Activated T-cell treated with anti-CD3 and anti-CD28 coated beads for 4 hours (primary cell): ENCODE measurements at regions not wholly inside any gene's neighbourhood (a gene's known extent, or its start where the extent isn't known, plus 50 kb on each side); places are given as distances from the start of the nearest gene placed in this dataset.
"Not testable (repeated sequence)": the region's sequence is repeated elsewhere in the genome, so short reads cannot be mapped to it uniquely, and the experiment has no call there.

Experiments
- DNase-seq: peaks from one replicate; pipeline ENCODE4 v3.0.0-alpha.2; 2020

DNA sequence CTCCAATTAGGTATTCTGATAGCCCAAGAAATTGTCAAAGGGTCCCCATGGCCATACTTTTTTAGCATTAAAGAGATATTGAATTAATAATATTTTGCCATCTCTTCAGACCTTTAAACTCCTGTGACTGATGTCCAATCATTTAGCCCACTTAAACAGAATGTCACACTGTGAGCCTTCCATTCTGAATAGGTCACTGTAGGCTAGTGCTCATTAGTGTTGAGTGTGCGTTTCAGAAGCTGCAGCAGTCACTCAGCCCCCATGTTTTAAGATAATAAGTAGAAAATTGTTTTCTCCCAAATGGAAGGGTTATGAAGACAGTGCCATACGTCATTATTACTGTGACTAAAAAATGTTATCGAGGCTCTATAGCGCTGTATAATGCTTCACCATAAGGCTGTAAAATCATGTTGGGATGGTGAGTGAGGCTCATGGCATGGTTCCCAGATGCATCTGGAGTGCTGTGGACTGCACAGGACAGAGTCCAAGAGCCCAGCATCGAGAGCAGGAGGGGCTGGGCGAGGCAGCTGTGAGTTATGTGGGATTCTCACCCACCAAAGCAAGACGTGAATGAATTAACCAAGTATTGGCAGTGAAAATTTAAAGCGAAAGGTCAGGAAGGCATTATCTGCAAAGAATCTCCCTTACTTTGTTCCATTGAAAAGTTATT is 2112.9 kb upstream of the WWC1 start:
- DNase-seq: no peak

GRCh38 chr5:166185185-166185584 is 2106.3 kb upstream of the WWC1 start:
- DNase-seq: no peak

- no peak for DNase-seq
Measured at GRCh38 chr5:166188501-166189325, 2102.7 kb upstream of the WWC1 start.

DNA sequence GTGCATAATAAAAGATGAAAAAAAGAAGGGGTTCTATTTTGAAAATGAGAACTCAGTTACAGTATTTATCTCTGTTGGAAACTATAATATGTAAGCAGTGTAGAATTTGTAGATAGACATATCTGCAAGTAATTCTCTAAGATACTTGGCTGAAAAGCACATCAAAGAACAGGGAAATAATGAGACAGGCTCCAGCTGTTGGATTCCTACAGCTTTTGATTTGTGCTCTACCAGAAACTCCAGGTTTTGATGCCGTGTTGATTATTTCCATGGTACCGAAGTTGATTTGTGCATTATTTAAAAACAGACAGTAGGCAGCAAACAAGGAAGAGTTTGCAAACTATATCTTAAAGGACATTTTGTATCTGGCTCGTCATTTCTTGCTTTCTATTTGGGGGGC is 2098.7 kb upstream of the WWC1 start:
- DNase-seq: no peak

DNA sequence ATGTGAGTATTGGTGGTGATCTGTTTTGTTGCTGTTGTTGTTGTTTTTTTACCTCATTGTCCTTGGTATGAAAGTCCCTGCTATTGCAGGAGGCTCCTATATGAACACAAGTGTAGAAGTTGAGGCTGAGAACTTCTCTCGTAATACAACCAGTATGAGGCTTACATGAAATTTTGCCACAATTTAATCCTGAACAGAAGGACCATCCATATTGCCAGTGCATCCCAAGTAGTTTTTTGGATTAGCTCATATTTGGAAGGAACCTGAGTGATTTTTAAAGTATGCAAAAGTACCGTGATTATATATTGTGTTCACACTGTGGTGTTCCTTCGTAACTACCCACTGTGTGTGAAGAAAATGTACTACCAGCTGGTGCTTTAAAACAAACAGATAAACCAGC is 2095.5 kb upstream of the WWC1 start:
- no peak for DNase-seq

GRCh38 chr5:166200532-166200931 is 2090.9 kb upstream of the WWC1 start:
- no peak for DNase-seq

DNA sequence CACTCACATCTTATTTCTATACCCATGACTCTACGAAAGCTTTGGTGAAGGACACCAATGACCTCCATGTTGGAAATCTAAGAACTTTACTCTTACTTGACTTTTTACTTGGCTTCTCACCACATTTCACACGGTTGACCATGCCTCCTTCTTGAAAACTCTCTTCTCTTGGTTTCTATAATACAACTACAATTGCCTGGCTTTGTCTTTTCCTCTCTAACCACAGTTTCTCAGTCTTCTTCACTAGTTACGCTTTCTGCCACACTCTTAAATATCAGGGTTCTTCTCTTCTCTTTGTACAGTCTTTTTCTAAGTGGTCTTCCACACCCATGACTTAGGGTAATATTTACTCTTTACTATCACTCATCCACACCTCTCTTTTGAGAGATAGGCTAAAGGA is 2079.8 kb upstream of the WWC1 start:
- no peak for DNase-seq

DNA sequence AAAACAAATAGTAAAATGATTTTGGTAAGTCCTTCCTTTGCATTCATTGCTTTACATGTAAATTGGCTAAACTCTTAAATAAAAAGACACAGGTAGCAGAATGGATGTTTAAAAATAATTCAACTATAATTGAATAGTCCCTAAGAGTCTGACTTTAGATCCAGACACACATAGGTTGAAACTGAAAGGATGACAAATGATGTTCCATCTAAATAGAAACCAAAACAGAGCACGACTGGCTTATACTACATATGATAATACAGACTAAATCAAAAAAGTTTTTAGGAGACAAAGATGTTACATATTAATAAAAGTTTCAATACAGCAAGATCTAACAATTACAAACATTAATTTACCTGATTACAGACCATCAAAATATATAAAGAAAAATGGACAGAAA is 2055.1 kb upstream of the WWC1 start:
- no peak for DNase-seq

DNA sequence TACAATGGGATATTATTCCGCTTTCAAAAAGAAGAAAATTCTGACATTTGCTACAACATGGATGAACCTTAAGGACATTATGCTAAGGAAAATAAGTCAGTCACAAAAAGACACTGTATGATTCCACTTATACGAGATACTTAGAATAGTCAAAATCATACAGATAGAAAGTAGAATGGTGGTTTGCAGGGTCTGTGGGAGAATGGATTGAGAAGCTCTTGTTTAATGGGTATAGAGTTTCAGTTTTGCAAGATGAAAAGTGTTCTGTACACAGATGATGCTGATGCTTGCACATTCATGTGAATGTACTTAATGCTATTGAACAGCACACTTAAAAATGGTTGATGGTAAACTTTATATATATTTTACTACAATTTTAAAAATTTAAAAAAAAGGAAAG is 2050.7 kb upstream of the WWC1 start:
- no peak for DNase-seq

- no peak for DNase-seq
Measured at GRCh38 chr5:166245556-166245955, 2045.9 kb upstream of the WWC1 start.

DNA sequence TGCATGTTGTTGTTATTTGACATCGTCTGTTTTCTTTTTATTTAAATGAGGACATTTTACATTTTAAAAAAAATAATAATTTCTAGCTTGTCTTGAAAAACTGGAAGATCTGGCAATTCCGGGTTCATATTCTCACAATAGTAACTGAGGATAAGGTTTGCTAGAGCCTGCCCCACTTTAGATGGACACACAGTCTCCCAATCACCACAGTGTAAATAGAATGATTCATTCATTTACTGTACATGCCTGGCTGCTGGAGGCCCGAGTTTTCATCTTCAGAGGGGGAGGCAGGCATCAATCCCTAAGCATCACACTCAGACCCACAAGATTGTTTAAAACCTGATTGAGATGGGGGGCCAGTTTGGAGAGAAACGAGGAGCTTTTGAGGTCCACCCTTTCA is 2039.7 kb upstream of the WWC1 start:
- DNase-seq: no peak

GRCh38 chr5:166257661-166258060 is 2033.8 kb upstream of the WWC1 start:
- no peak for DNase-seq

DNA sequence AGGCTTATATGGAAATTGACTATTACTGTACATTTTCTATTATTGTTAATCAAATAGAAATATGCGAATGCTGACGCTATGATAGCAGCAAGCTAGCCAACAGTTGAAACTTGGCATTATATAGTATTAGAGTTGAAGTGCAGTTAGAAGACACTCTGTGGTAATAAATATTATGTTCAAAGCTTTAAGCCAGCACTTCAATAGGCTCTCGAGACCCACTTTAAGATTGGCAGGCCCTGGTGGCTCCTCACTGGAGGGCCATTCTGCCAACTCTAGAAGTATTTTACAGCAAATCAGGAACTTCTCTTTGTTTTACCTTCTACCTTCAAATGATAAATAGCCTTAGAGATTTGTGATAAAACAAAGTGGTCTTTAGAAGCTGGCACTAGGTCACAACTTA is 2029.0 kb upstream of the WWC1 start:
- DNase-seq: no peak

GRCh38 chr5:166267907-166268306 is 2023.5 kb upstream of the WWC1 start:
- no peak for DNase-seq

GRCh38 chr5:166270712-166271111 is 2020.7 kb upstream of the WWC1 start:
- no peak for DNase-seq

DNA sequence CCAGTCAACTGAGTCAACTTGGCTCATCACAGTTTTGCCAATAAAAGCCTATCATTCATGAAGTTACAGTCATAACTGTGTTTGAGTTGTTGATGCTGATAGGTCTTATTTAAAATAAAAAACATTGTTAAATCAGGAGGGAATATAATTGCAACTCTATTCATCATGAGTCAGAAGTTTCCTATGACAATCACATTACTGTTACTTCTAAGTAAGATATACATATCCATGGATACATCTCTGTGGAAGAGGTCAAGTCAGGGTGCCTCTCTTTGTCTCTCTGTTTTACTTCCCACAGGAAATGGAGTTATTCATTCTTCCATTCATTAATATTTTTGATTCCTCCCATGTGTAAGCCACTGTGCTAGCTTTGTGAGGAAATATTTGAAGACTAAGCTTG is 2015.4 kb upstream of the WWC1 start:
- no peak for DNase-seq

- no peak for DNase-seq
Measured at GRCh38 chr5:166279828-166280227, 2011.6 kb upstream of the WWC1 start.

- DNase-seq: no peak
Measured at GRCh38 chr5:166281433-166281832, 2010.0 kb upstream of the WWC1 start.

DNA sequence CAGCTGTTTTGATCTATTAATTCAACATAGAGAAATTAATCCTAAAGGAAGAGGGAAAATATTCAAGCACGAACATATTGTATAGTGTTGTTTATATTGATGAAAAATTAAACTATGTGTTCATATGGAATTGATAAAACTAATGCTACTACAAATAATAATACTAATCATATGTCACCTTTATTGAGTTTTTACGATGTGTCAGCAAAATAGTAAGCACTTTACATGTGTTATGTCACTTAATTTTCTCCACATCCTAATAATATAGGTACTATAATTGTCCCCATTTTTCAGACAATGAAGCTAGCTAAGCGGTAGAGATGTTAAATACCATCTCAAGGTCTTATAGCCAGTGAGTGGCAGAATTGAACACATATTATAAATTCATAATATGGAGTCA is 2008.5 kb upstream of the WWC1 start:
- DNase-seq: no peak

GRCh38 chr5:166285361-166285760 is 2006.1 kb upstream of the WWC1 start:
- DNase-seq: no peak

GRCh38 chr5:166286832-166287231 is 2004.6 kb upstream of the WWC1 start:
- DNase-seq: no peak

GRCh38 chr5:166287866-166288265 is 2003.6 kb upstream of the WWC1 start:
- DNase-seq: no peak

DNA sequence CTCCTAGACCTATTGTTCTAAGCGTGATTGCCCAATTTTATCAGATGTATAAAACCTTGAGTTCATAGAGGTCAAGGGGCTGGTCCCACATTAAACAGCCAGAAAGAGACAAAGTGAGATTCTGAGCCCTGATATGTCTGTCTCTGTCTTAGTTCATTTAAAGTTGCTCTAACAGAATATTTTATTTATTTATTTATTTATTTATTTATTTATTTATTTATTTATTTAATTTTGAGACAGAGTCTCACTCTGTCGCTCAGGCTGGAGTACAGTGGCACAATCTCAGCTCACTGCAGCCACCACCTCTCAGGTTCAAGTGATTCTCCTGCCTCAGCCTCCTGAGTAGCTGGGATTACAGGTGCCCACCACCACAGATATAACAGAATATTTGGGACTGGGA is 1999.6 kb upstream of the WWC1 start:
- DNase-seq: not testable (repeated sequence)

GRCh38 chr5:166293892-166294291 is 1997.6 kb upstream of the WWC1 start:
- no peak for DNase-seq

DNA sequence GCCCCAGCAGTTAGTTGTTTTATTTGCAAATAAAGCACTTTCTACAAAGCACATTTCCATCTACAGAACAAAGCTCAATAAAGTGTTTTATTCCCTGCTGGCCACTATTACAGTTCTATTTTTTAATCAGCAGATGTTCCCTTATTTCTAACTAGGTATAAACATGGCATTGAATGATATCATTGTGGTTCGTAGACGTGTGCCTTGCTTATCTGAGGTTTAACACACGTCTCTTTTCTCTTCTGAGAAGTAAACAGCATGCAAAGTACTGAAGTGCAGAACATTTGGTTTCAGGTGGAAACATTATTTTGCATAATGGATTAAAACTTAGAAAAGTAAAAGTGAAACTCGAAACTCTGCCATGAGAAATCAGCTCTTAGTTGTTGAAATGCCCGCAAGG is 1989.3 kb upstream of the WWC1 start:
- DNase-seq: no peak
